HS-27A (cell line): ENCODE measurements at regions not wholly inside any gene's neighbourhood (a gene's known extent, or its start where the extent isn't known, plus 50 kb on each side); places are given as distances from the start of the nearest gene placed in this dataset.
"Not testable (repeated sequence)": the region's sequence is repeated elsewhere in the genome, so short reads cannot be mapped to it uniquely, and the experiment has no call there.

Experiments
- DNase-seq: peaks from one replicate; pipeline ENCODE4 v3.0.0-alpha.2; 2012; ENCODE audit warnings: low read depth, missing footprints

GRCh38 chr18:43819397-43819796, 542.1 kb upstream of the SYT4 start:
- DNase-seq = no peak

- no peak for DNase-seq
These were observed 542.6 kb upstream of the SYT4 start for GRCh38 chr18:43819873-43820272.

DNA sequence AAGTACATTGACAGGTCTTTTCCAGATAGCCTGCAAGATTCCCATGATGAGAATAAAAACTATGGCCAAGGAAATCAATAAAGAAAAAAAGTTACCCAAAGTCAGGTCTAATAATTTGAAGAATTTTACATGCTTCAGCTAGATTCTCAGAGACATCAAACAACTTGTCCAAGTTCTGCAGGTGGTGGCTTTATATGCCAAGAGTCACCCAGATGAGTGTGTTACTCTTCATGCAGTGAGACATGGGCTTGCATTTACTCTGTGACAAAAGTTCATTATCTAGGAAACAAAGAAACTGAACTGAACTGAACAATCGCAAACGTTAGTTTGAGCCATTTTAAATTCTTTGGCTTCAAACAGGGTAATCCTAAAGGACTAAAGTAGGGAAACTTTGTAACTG, 548.5 kb upstream of the SYT4 start:
- DNase-seq = no peak

GRCh38 chr18:43826215-43826614, 548.9 kb upstream of the SYT4 start:
- DNase-seq = no peak

DNA sequence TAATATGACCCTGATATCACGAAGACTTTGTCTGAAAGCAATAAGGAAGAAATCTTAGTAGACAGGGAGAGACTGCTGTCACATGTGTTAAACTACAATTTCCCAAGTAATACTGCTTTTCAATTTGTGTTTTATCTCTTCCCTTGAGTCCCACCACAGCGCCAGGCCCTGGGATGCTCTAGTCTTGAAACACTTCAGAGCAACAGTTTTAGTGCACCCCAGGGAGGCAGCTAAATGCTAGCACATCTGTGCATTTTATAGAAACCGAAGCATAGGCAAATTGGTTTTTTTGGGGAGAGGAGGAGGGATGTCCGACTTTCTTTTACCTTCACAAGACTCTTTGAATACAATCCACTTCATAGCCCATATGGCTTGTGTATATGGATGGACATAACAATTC, 550.0 kb upstream of the SYT4 start:
- no peak for DNase-seq

GRCh38 chr18:43830303-43830702, 553.0 kb upstream of the SYT4 start:
- DNase-seq = no peak

GRCh38 chr18:43830947-43831346, 553.7 kb upstream of the SYT4 start:
- no peak for DNase-seq

GRCh38 chr18:43846299-43846698, 569.0 kb upstream of the SYT4 start:
- no peak for DNase-seq

DNA sequence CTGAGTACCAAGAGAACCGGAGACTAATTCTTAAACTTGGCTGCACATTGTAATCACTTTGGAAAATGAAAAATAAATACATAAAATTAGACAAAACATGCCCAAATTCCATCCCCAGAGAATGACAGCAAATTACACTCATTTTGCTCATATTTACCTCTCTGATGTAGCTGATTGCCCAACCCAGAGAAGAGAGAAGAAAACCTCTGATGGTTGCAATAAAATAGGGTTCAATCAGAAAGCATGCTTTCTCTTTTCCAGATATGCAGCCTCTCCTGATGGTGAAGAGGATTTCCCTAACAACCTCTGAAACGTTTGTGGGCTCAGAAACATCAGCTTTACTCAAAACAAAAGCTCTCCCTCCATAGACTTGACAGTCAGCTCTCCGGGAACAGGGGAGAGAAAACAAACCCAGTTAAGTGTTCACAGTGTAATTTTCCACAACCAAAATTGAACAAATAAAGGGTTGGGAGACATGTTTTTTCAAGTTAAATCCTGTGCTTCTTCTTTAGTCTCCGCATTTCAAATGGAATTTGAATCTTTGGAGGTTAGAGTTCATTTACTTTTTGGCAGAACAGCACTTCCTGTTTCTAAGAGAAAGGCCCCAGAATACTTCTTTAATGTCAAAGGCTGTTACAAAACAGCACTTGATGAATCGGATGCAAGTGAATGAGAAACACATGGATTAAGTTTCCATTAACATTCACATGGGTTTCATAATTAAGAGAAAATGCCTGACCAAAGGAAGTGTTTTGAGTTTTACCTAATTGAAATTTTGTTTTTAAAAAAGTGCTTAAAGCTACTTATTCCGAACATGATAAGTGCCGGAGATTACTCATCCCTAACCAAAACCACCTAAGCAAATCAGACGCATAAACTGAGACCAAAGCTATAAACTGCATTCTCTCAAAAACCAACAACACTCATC, 570.1 kb upstream of the SYT4 start:
- DNase-seq = no peak

DNA sequence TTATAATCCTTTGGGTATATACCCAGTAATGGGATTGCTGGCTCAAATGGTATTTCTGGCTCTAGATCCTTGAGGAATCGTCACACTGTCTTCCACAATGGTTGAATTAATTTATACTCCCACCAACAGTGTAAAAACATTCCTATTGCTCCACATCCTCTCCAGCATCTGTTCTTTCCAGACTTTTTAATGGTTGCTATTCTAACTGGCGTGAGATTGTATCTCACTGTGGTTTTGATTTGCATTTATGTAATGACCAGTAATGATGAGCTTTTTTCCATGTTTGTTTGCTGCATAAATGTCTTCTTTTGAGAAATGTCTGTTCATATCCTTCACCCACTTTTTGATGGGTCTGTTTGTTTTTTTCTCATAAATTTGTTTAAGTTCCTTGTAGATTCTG, 572.5 kb upstream of the SYT4 start:
- not testable (repeated sequence) for DNase-seq

GRCh38 chr18:43855376-43855775, 578.1 kb upstream of the SYT4 start:
- DNase-seq = no peak

GRCh38 chr18:43863180-43863579, 585.9 kb upstream of the SYT4 start:
- DNase-seq = no peak

GRCh38 chr18:43866696-43867095, 589.4 kb upstream of the SYT4 start:
- DNase-seq = no peak

DNA sequence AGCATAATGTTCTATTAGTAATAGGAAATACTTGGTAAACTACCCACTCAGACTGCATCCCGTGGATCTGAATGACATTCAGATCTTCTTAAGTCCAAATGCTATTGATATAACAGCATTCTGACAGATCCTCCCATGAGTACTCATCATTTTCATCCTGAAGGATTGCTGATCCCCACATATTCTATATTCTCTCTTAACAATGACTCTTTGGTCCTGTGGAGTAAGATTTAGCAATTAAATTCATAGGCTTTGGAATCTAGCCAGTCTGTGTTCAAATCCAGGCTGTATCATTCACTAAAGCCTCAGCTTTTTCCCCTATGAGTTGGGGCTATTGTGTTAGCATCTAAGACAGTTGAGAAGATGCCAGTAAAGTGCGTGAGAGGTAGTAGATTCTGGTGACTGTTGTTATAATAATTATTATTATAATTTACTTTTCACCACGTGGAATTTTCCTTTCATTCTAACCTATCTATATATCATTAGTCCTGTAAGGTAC, 591.3 kb upstream of the SYT4 start:
- DNase-seq = no peak

- DNase-seq = no peak
These were observed 592.2 kb upstream of the SYT4 start for GRCh38 chr18:43869451-43870008.

- DNase-seq = no peak
These were observed 593.3 kb upstream of the SYT4 start for GRCh38 chr18:43870626-43871025.

- no peak for DNase-seq
These were observed 598.2 kb upstream of the SYT4 start for GRCh38 chr18:43875511-43875910.

DNA sequence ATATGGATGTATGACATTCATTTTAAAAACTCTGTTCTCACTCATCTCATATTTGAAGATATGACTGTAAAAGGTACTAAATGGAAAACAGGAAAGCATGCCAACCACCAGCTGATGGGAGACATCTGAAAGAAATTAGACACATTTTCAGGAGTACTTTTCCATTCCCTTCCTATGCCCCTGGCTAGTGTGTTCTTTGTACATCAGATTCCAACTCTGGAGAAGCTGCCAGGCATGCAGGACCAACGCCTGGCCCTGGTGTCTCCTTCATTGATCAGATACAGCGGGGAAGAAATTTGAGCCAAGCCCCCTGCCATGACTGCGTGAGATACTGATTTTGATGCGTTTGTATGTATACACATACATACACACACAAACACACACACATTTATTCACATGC, 599.0 kb upstream of the SYT4 start:
- no peak for DNase-seq

DNA sequence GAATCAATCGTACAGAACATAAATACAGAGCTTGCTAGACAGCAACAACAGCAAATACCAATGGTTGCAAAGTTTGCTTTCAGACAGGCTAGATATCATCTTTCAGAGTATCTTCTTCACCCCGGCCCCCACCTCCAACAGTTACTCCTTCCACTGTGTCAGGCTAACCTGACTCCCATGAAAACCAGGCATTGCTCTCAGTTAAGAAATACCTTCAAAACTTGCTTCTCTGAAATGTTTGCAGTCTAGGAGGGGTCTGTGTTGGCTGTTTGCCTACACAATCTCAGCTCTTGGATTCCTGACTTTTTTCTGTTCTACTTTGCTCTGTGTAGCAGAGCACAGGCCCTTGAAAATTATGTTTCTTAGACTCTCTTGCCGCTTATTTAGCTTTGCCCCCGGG, 599.5 kb upstream of the SYT4 start:
- no peak for DNase-seq

DNA sequence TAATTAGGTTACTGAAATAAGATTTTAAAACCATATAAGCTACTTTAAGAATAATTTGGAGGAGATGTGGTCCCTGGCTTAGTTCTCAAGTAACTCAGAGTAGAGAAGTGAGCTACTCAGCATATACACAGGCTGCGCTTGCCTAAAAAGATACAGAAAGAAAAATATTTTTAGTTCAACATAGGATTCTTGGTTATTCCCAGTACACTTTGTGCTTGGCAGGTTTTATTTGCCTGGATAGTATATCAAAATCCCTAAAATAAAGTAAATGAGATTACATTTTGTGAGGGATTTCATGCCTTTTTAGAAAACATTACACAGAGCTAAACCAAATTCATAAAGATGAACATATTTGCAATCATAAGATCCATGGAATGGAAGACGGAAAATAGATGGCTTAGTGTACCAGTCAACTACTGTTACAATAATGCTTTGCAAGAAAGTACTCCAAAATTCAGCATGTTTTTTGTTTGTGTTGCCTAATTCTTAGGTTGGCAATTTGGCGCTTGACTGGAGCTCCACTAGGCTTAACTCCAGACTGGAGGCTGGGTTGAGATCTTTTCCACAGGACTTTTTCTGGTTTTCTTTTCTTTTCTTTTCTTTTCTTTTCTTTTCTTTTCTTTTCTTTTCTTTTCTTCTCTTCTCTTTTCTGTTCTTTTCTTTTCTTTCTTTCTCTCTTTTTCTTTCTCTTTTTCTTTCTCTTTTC, 600.5 kb upstream of the SYT4 start:
- no peak for DNase-seq

GRCh38 chr18:43879415-43879814, 602.1 kb upstream of the SYT4 start:
- no peak for DNase-seq

GRCh38 chr18:43882358-43883055, 605.2 kb upstream of the SYT4 start:
- DNase-seq = no peak
